GM12878 (cell line): ENCODE measurements at regions not wholly inside any gene's neighbourhood (a gene's known extent, or its start where the extent isn't known, plus 50 kb on each side); places are given as distances from the start of the nearest gene placed in this dataset.

Experiments used
- ATAC-seq: fragments of 200-7000 bp; cut with Tn5 transposase; 3 replicates; pipeline ENCODE4 v1.9.1; 2020; ENCODE audit warnings: mild to moderate bottlenecking, moderate library complexity
- BruUV-seq: library from RNA; stranded (reverse); fragments of 400-500 nt; replicated peaks from 2 replicates; lab custom pipeline; 2021; lab: Mats Ljungman, UMichigan
- CTCF ChIA-PET: fragments of 300-600 bp; sonication (Branson Sonifier 250); formaldehyde crosslinking; extraction: SDS; loops from one replicate; lab custom pipeline; 2021; ENCODE audit warnings: inconsistent platforms; lab: Yijun Ruan, JAX
- POLR2A ChIA-PET: fragments of 350-600 bp; formaldehyde crosslinking; extraction: SDS; loops from one replicate; lab custom pipeline; 2021; ENCODE audit warnings: inconsistent platforms; lab: Charles Lee
- RAD21 ChIA-PET: fragments of 300-600 bp; sonication (Branson Sonifier 250); formaldehyde crosslinking; loops from one replicate; lab custom pipeline; 2023; ENCODE audit warnings: antibody characterized with exemption; ENCODE audit not compliant: unreplicated experiment; lab: Charles Lee
- SMC1A ChIA-PET: fragments of 300-600 bp; sonication (Branson Sonifier 250); formaldehyde crosslinking; loops from one replicate; lab custom pipeline; 2023; ENCODE audit not compliant: unreplicated experiment, uncharacterized antibody; lab: Charles Lee
- DNase-seq: peaks from one replicate; pipeline ENCODE4 v3.0.0-alpha.2; 2011; ENCODE audit warnings: low read depth, low spot score
- FAIRE-seq: peaks from 3 replicates; lab custom pipeline; 2011; peaks lifted over from hg19 to GRCh38; lab: Jason Lieb, UNC
- H2AFZ ChIP-seq: 2 replicates; pipeline ENCODE4 v1.6.0; 2011; ENCODE audit warnings: low read depth, low read length, control low read depth; ENCODE audit not compliant: control insufficient read depth
- H3K27ac ChIP-seq: 2 replicates; pipeline ENCODE4 v1.5.1; 2011; ENCODE audit warnings: control low read depth; ENCODE audit not compliant: control insufficient read depth, insufficient read depth
- H3K27me3 ChIP-seq, 2 experiments: replicated peaks in 1 of 2; 2 replicates each; pipeline versions ENCODE4 v1.6.0 to v1.6.1; 2011; ENCODE audit warnings: low read length in 1 of 2; ENCODE audit not compliant: control insufficient read depth in 2 of 2, insufficient read depth in 2 of 2
- H3K36me3 ChIP-seq, 2 experiments: 2 replicates each; pipeline ENCODE4 v1.5.1; 2011; ENCODE audit warnings: low read length in 1 of 2; ENCODE audit not compliant: control insufficient read depth in 2 of 2, insufficient read depth in 2 of 2
- H3K4me1 ChIP-seq: 2 replicates; pipeline ENCODE4 v1.6.1; 2011; ENCODE audit warnings: mild to moderate bottlenecking, low read length, moderate library complexity, mixed read lengths; ENCODE audit not compliant: control insufficient read depth, insufficient read depth
- H3K4me2 ChIP-seq: 2 replicates; pipeline ENCODE4 v1.6.0; 2011; ENCODE audit warnings: control low read depth; ENCODE audit not compliant: control insufficient read depth, insufficient read depth
- H3K4me3 ChIP-seq: fragments of 200-600 bp; sonication (generic); 2 replicates; pipeline ENCODE4 v1.5.1; 2016
- H3K79me2 ChIP-seq: 2 replicates; pipeline ENCODE4 v1.6.0; 2011; ENCODE audit warnings: low read length; ENCODE audit not compliant: control insufficient read depth, insufficient read depth
- H3K9ac ChIP-seq: 2 replicates; pipeline ENCODE4 v1.8.0; 2011; ENCODE audit warnings: low read length, control low read depth, mixed read lengths; ENCODE audit not compliant: control insufficient read depth, insufficient read depth
- H3K9me3 ChIP-seq: replicated peaks from 3 replicates; pipeline ENCODE4 v1.5.1; 2011; ENCODE audit warnings: mild to moderate bottlenecking, low read length; ENCODE audit not compliant: control insufficient read depth, insufficient read depth
- H4K20me1 ChIP-seq: 2 replicates; pipeline ENCODE4 v1.6.0; 2011; ENCODE audit not compliant: control insufficient read depth, insufficient read depth
- EZH2 ChIP-seq: IDR thresholded peaks from 2 replicates; pipeline ENCODE4 v1.6.1; 2012; ENCODE audit warnings: low read depth, mild to moderate bottlenecking, control low read depth, inconsistent platforms, low read length, borderline replicate concordance; ENCODE audit not compliant: control insufficient read depth
- MEF2B ChIP-seq: fragments of 450-650 bp; IDR thresholded peaks from 2 replicates; pipeline ENCODE4 v1.6.1; 2018; ENCODE audit warnings: mild to moderate bottlenecking, moderate library complexity; ENCODE audit not compliant: partially characterized antibody, poor library complexity, severe bottlenecking
- POLR2AphosphoS5 ChIP-seq: IDR thresholded peaks from 2 replicates; pipeline ENCODE4 v1.6.1; 2011; ENCODE audit warnings: mild to moderate bottlenecking, low read length, inconsistent platforms
- SIN3A ChIP-seq: IDR thresholded peaks from 2 replicates; pipeline ENCODE4 v1.6.1; 2012; ENCODE audit warnings: low read depth, low read length, improper control_type of control experiment
- SRF ChIP-seq, 2 experiments: IDR thresholded peaks; 2 replicates each; pipeline ENCODE4 v1.6.1; 2011; ENCODE audit warnings: low read depth in 2 of 2, low read length in 2 of 2, mild to moderate bottlenecking in 1 of 2, moderate library complexity in 1 of 2
- TCF7 ChIP-seq: IDR thresholded peaks from 2 replicates; pipeline ENCODE4 v1.6.1; 2014; ENCODE audit warnings: antibody characterized with exemption, borderline replicate concordance
- WGBS: methylation state at CpG from one replicate; pipeline ENCODE4 v1.1.6; 2016; ENCODE audit warnings: low lambda C conversion rate; ENCODE audit not compliant: insufficient replicate concordance, insufficient coverage; ENCODE audit errors: missing lambda C conversion rate; 5-methylcytosine and 5-hydroxymethylcytosine counted together
- in situ Hi-C: fragments of 300-500 bp; cut with MboI; formaldehyde crosslinking; loops from 9 replicates; pipeline ENCODE4 v1.14.3; 2018; ENCODE audit warnings: mixed read lengths
- intact Hi-C: fragments of 100-400 bp; cut with micrococcal nuclease; formaldehyde crosslinking; loops from one replicate; pipeline ENCODE4 v1.14.2; 2022; ENCODE audit not compliant: unreplicated experiment
- TF ChIP-seq, protein P1 (sequence below): IDR thresholded peaks from 2 replicates; pipeline ENCODE4 v1.6.1; 2011; ENCODE audit warnings: borderline replicate concordance, low read depth, mild to moderate bottlenecking, moderate library complexity, low read length; ENCODE audit not compliant: insufficient read depth, poor library complexity, severe bottlenecking
- TF ChIP-seq, protein P2 (sequence below): fragments of 450-650 bp; IDR thresholded peaks from 2 replicates; pipeline ENCODE4 v1.6.1; 2014; ENCODE audit warnings: mild to moderate bottlenecking
- TF ChIP-seq, protein P3 (sequence below), 3 experiments: IDR thresholded peaks in 2 of 3; conservative IDR thresholded peaks in 1 of 3; 2 replicates each; pipeline ENCODE4 v1.5.1; 2011; ENCODE audit warnings: low read depth in 3 of 3, low read length in 3 of 3, mild to moderate bottlenecking in 3 of 3, control low read depth in 2 of 3, moderate library complexity in 2 of 3, inconsistent platforms in 1 of 3, mixed read lengths in 1 of 3; ENCODE audit not compliant: control insufficient read depth in 2 of 3, insufficient read depth in 1 of 3; ENCODE audit errors: extremely low read depth in 1 of 3
- TF ChIP-seq, protein P4 (sequence below): IDR thresholded peaks from 2 replicates; pipeline ENCODE4 v1.6.1; 2012; ENCODE audit warnings: mild to moderate bottlenecking, low read depth, low read length

DNA sequence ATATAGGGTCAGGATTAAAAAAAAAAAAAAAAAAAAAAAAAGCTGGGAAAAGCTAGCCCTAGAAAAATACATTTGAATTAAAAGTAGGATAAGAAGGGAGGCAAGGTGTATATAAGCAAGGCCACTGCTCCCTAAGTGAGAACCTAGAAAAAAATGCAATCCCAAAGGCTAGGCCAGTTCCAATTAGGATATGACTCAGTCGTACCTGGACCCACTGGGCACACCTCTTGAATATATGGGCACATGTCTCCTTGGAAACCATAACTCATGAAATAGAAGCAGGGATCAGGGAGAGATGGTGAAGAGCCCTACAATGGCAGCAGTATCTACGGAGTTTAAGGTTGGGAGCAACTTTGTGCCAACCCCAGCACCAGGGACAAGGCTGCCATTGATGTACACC is 314.1 kb upstream of the IL12A start (continued):
- TF ChIP-seq, protein P1, sequence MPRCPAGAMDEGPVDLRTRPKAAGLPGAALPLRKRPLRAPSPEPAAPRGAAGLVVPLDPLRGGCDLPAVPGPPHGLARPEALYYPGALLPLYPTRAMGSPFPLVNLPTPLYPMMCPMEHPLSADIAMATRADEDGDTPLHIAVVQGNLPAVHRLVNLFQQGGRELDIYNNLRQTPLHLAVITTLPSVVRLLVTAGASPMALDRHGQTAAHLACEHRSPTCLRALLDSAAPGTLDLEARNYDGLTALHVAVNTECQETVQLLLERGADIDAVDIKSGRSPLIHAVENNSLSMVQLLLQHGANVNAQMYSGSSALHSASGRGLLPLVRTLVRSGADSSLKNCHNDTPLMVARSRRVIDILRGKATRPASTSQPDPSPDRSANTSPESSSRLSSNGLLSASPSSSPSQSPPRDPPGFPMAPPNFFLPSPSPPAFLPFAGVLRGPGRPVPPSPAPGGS = no peak
- TF ChIP-seq, protein P2, sequence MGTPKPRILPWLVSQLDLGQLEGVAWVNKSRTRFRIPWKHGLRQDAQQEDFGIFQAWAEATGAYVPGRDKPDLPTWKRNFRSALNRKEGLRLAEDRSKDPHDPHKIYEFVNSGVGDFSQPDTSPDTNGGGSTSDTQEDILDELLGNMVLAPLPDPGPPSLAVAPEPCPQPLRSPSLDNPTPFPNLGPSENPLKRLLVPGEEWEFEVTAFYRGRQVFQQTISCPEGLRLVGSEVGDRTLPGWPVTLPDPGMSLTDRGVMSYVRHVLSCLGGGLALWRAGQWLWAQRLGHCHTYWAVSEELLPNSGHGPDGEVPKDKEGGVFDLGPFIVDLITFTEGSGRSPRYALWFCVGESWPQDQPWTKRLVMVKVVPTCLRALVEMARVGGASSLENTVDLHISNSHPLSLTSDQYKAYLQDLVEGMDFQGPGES = no peak
- TF ChIP-seq MEF2B (no peak), SRF (IDR thresholded peaks at IDR 0.05; ENCODE audit: low read depth in 2 of 2, low read length in 2 of 2) (no peak)

DNA sequence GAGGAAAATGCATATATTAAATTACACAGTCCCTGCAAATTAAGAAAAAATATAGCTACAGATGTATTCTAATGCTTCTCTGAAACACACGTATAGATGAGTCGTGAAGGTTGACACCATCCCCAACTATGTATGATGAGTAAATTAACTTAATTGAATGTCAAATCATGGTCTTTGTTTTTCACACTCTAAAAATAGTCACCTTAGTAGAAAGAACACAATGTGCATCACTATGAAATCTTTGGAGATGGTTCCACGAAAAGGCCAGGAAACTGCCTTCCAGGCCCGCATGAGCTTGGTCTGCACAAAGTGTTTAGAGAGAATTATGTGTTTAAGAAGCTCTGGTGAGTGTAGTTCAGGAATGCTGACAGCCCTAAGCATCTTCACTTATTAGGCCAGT is 313.4 kb upstream of the IL12A start:
- Histone ChIP-seq H3K79me2 (no peaks in the 10 kb centered on the region), H3K27me3 (no peaks in the 10 kb centered on the region), H3K4me3 (no peak overlapping the region), H3K27ac (no peak overlapping the region), H3K9ac (no peak overlapping the region), H4K20me1 (no peaks in the 10 kb centered on the region), H3K4me1 (no peaks in the 10 kb centered on the region), H2AFZ (no peak overlapping the region), H3K9me3 (no peaks in the 10 kb centered on the region), H3K4me2 (no peak overlapping the region), H3K36me3 (no peaks in the 10 kb centered on the region)
- POLR2A ChIA-PET = no interaction called here
- intact Hi-C loops = no loop called here
- CTCF ChIA-PET = no interaction called here
- RAD21 ChIA-PET = no interaction called here
- DNase-seq (no peak), ATAC-seq (no peak), FAIRE-seq (no peak)
- SMC1A ChIA-PET = no interaction called here
- BruUV-seq = no TSS peak
- WGBS = 54% methylated on average over 4 of the region's 4 CpGs
- in situ Hi-C loops = no loop called here
- TF ChIP-seq POLR2AphosphoS5 (no peak), SIN3A (no peak), EZH2 (no peak), TCF7 (no peak)
- TF ChIP-seq, protein P3, sequence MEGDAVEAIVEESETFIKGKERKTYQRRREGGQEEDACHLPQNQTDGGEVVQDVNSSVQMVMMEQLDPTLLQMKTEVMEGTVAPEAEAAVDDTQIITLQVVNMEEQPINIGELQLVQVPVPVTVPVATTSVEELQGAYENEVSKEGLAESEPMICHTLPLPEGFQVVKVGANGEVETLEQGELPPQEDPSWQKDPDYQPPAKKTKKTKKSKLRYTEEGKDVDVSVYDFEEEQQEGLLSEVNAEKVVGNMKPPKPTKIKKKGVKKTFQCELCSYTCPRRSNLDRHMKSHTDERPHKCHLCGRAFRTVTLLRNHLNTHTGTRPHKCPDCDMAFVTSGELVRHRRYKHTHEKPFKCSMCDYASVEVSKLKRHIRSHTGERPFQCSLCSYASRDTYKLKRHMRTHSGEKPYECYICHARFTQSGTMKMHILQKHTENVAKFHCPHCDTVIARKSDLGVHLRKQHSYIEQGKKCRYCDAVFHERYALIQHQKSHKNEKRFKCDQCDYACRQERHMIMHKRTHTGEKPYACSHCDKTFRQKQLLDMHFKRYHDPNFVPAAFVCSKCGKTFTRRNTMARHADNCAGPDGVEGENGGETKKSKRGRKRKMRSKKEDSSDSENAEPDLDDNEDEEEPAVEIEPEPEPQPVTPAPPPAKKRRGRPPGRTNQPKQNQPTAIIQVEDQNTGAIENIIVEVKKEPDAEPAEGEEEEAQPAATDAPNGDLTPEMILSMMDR (IDR thresholded peaks at IDR 0.05 in 2 of 3, conservative IDR thresholded peaks at IDR 0.05 in 1 of 3; ENCODE audit: control insufficient read depth in 2 of 3, extremely low read depth in 1 of 3, insufficient read depth in 1 of 3, low read depth in 3 of 3, low read length in 3 of 3) = no peak
- TF ChIP-seq, protein P4, sequence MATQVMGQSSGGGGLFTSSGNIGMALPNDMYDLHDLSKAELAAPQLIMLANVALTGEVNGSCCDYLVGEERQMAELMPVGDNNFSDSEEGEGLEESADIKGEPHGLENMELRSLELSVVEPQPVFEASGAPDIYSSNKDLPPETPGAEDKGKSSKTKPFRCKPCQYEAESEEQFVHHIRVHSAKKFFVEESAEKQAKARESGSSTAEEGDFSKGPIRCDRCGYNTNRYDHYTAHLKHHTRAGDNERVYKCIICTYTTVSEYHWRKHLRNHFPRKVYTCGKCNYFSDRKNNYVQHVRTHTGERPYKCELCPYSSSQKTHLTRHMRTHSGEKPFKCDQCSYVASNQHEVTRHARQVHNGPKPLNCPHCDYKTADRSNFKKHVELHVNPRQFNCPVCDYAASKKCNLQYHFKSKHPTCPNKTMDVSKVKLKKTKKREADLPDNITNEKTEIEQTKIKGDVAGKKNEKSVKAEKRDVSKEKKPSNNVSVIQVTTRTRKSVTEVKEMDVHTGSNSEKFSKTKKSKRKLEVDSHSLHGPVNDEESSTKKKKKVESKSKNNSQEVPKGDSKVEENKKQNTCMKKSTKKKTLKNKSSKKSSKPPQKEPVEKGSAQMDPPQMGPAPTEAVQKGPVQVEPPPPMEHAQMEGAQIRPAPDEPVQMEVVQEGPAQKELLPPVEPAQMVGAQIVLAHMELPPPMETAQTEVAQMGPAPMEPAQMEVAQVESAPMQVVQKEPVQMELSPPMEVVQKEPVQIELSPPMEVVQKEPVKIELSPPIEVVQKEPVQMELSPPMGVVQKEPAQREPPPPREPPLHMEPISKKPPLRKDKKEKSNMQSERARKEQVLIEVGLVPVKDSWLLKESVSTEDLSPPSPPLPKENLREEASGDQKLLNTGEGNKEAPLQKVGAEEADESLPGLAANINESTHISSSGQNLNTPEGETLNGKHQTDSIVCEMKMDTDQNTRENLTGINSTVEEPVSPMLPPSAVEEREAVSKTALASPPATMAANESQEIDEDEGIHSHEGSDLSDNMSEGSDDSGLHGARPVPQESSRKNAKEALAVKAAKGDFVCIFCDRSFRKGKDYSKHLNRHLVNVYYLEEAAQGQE = no peak
